Osteoblast (primary cell): ENCODE measurements at regions not wholly inside any gene's neighbourhood (a gene's known extent, or its start where the extent isn't known, plus 50 kb on each side); places are given as distances from the start of the nearest gene placed in this dataset.

Source experiments
- DNase-seq: peaks from one replicate; pipeline ENCODE4 v3.0.0; 2011; ENCODE audit warnings: low spot score, mixed read lengths; ENCODE audit not compliant: insufficient read length; ENCODE audit errors: missing footprints
- H2AFZ ChIP-seq: 2 replicates; pipeline ENCODE4 v1.6.0; 2011; ENCODE audit warnings: mild to moderate bottlenecking, low read length
- H3K27ac ChIP-seq: 2 replicates; pipeline ENCODE4 v1.5.1; 2011; ENCODE audit warnings: mild to moderate bottlenecking, low read depth, low read length, moderate library complexity
- H3K27me3 ChIP-seq: 2 replicates; pipeline ENCODE4 v1.6.0; 2012; ENCODE audit warnings: mild to moderate bottlenecking, control low read depth, inconsistent platforms, low read length, moderate library complexity; ENCODE audit not compliant: insufficient read depth
- H3K36me3 ChIP-seq: 2 replicates; pipeline ENCODE4 v1.5.1; 2011; ENCODE audit warnings: mild to moderate bottlenecking, low read length, control low read depth, moderate library complexity; ENCODE audit not compliant: insufficient read depth
- H3K4me1 ChIP-seq: 2 replicates; pipeline ENCODE4 v1.5.1; 2011; ENCODE audit warnings: mild to moderate bottlenecking, low read length, control low read depth, moderate library complexity; ENCODE audit not compliant: insufficient read depth
- H3K4me2 ChIP-seq: 2 replicates; pipeline ENCODE4 v1.6.0; 2011; ENCODE audit warnings: mild to moderate bottlenecking, low read length; ENCODE audit not compliant: insufficient read depth
- H3K4me3 ChIP-seq: fragments of 200-600 bp; sonication (generic); 3 replicates; pipeline ENCODE4 v1.5.1; 2012; ENCODE audit warnings: mild to moderate bottlenecking, low read length, inconsistent platforms; ENCODE audit not compliant: insufficient read depth
- H3K79me2 ChIP-seq: 2 replicates; pipeline ENCODE4 v1.6.0; 2012; ENCODE audit warnings: mild to moderate bottlenecking, low read length, control low read depth, inconsistent platforms; ENCODE audit not compliant: insufficient read depth
- H3K9me3 ChIP-seq: 2 replicates; pipeline ENCODE4 v1.5.1; 2011; ENCODE audit warnings: low read depth, low read length, control low read depth
- H4K20me1 ChIP-seq: 2 replicates; pipeline ENCODE4 v1.6.0; 2012; ENCODE audit warnings: mild to moderate bottlenecking, low read length, control low read depth; ENCODE audit not compliant: insufficient read depth
- CTCF ChIP-seq: IDR thresholded peaks from 2 replicates; pipeline ENCODE4 v1.5.1; 2011; ENCODE audit warnings: mild to moderate bottlenecking, low read depth, low read length, moderate library complexity; ENCODE audit errors: extremely low read depth

GRCh38 chr3:187945374-187945773, 200.1 kb upstream of the BCL6 start:
- H3K4me1 ChIP-seq = peaks cover 17% of the 10 kb centered on the region
- H3K27me3 ChIP-seq = no peaks in the 10 kb centered on the region
- H3K4me3 ChIP-seq = no peak overlapping the region
- H3K36me3 ChIP-seq = no peaks in the 10 kb centered on the region
- H2AFZ ChIP-seq = no peak overlapping the region
- no peak overlapping the region for H3K27ac ChIP-seq
- DNase-seq = peak; percentile 53
- H3K79me2 ChIP-seq = no peaks in the 10 kb centered on the region
- H3K9me3 ChIP-seq = no peaks in the 10 kb centered on the region
- H3K4me2 ChIP-seq = no peak overlapping the region
- TF ChIP-seq CTCF = no peak
- H4K20me1 ChIP-seq = no peaks in the 10 kb centered on the region

DNA sequence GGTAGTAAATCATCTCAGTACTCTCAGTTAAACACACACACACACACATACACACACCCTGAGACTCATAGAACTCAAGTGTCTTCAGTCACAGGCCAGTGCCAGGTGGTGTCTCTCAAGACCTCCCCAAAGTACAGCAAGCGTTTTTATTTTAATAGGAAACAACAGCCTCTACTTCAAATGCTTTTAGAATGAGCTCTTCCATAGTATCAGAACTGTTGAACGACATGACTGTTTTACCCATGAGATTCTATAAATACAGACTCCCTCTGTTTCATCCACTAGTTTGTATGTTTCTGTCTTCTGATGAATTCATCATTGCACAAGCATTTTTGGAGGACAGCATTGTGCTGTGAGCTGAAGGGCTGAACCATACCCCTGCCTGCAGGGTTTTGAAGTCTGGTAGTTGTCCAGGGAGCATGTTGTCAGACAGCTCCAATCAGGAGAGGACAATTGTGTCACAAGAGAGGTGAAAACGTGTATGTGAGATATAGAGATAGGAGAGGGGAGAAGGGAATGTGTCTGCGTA, 201.0 kb upstream of the BCL6 start:
- Histone ChIP-seq H3K79me2 (no peaks in the 10 kb centered on the region), H3K4me2 (no peak overlapping the region), H3K4me3 (no peak overlapping the region), H3K27ac (peak overlapping the region; percentile 49), H4K20me1 (no peaks in the 10 kb centered on the region), H3K27me3 (no peaks in the 10 kb centered on the region), H3K36me3 (no peaks in the 10 kb centered on the region), H2AFZ (peak overlapping the region; percentile 51), H3K4me1 (peaks cover 17% of the 10 kb centered on the region), H3K9me3 (no peaks in the 10 kb centered on the region)
- TF ChIP-seq CTCF = no peak
- peak; percentile 92 for DNase-seq

GRCh38 chr3:187946981-187947380, 201.7 kb upstream of the BCL6 start:
- no peaks in the 10 kb centered on the region for H4K20me1 ChIP-seq
- H3K9me3 ChIP-seq = no peaks in the 10 kb centered on the region
- DNase-seq = no peak
- H3K27me3 ChIP-seq = no peaks in the 10 kb centered on the region
- no peaks in the 10 kb centered on the region for H3K79me2 ChIP-seq
- no peak overlapping the region for H2AFZ ChIP-seq
- no peak overlapping the region for H3K4me3 ChIP-seq
- TF ChIP-seq CTCF = no peak
- peaks cover 22% of the 10 kb centered on the region for H3K4me1 ChIP-seq
- no peak overlapping the region for H3K4me2 ChIP-seq
- H3K27ac ChIP-seq = no peak overlapping the region
- no peaks in the 10 kb centered on the region for H3K36me3 ChIP-seq

GRCh38 chr3:187947927-187948682, 202.8 kb upstream of the BCL6 start:
- no peak overlapping the region for H3K4me2 ChIP-seq
- TF ChIP-seq CTCF = no peak
- no peaks in the 10 kb centered on the region for H3K79me2 ChIP-seq
- no peak overlapping the region for H3K4me3 ChIP-seq
- no peak overlapping the region for H3K27ac ChIP-seq
- no peak overlapping the region for H2AFZ ChIP-seq
- H4K20me1 ChIP-seq = no peaks in the 10 kb centered on the region
- H3K36me3 ChIP-seq = no peaks in the 10 kb centered on the region
- H3K9me3 ChIP-seq = no peaks in the 10 kb centered on the region
- H3K27me3 ChIP-seq = no peaks in the 10 kb centered on the region
- peaks cover 23% of the 10 kb centered on the region for H3K4me1 ChIP-seq
- peak; percentile 53 for DNase-seq
